Hematopoietic multipotent progenitor cell treated with erythropoietin and hydrocortisone succinate and interleukin-3 and kit ligand, for 15 days (in vitro differentiated cells): ENCODE measurements at regions not wholly inside any gene's neighbourhood (a gene's known extent, or its start where the extent isn't known, plus 50 kb on each side); places are given as distances from the start of the nearest gene placed in this dataset.
A peak's percentile ranks its signal among the peaks of the same experiment; 100 is the strongest.

ENCODE experiments used
- DNase-seq: peaks from one replicate; pipeline ENCODE4 v3.0.0-alpha.2; 2015; ENCODE audit warnings: low spot score

- DNase-seq: no peak
Observed at GRCh38 chr15:70491201-70491621, 272.1 kb downstream of the UACA start.

GRCh38 chr15:70490838-70491155, 272.6 kb downstream of the UACA start:
- DNase-seq: no peak

- no peak for DNase-seq
Observed at GRCh38 chr15:70490148-70490837, 273.1 kb downstream of the UACA start.

- no peak for DNase-seq
Observed at GRCh38 chr15:70488941-70489848, 274.2 kb downstream of the UACA start.

GRCh38 chr15:70488002-70488605, 275.3 kb downstream of the UACA start:
- peak; percentile 63 for DNase-seq

- DNase-seq: no peak
Observed at GRCh38 chr15:70487387-70487740, 276.0 kb downstream of the UACA start.

GRCh38 chr15:70486451-70487386, 276.6 kb downstream of the UACA start:
- DNase-seq: no peak

GRCh38 chr15:70486012-70486411, 277.3 kb downstream of the UACA start:
- no peak for DNase-seq

GRCh38 chr15:70484993-70485392, 278.4 kb downstream of the UACA start:
- no peak for DNase-seq

- DNase-seq: no peak
Observed at GRCh38 chr15:70483513-70483912, 279.8 kb downstream of the UACA start.

GRCh38 chr15:70480196-70480856, 283.0 kb downstream of the UACA start:
- DNase-seq: no peak

- no peak for DNase-seq
Observed at GRCh38 chr15:70479785-70480184, 283.6 kb downstream of the UACA start.

GRCh38 chr15:70479056-70479455, 284.3 kb downstream of the UACA start:
- DNase-seq: no peak

- DNase-seq: no peak
Observed at GRCh38 chr15:70478251-70478990, 284.9 kb downstream of the UACA start.

GRCh38 chr15:70477750-70478250, 285.6 kb downstream of the UACA start:
- DNase-seq: no peak

GRCh38 chr15:70476441-70476840, 286.9 kb downstream of the UACA start:
- DNase-seq: no peak

- DNase-seq: no peak
Observed at GRCh38 chr15:70475921-70476320, 287.4 kb downstream of the UACA start.

GRCh38 chr15:70475407-70475781, 288.0 kb downstream of the UACA start:
- no peak for DNase-seq

GRCh38 chr15:70474471-70475406, 288.6 kb downstream of the UACA start:
- DNase-seq: no peak
